SH-SY5Y (cell line): ENCODE measurements at regions not wholly inside any gene's neighbourhood (a gene's known extent, or its start where the extent isn't known, plus 50 kb on each side); places are given as distances from the start of the nearest gene placed in this dataset.

Source experiments
- GATA2 ChIP-seq: IDR thresholded peaks from 2 replicates; pipeline ENCODE4 v1.6.1; 2011; ENCODE audit warnings: mild to moderate bottlenecking, low read depth, low read length
- GATA3 ChIP-seq: IDR thresholded peaks from 2 replicates; pipeline ENCODE4 v1.6.1; 2011; ENCODE audit warnings: low read depth, mild to moderate bottlenecking, low read length, moderate library complexity

DNA sequence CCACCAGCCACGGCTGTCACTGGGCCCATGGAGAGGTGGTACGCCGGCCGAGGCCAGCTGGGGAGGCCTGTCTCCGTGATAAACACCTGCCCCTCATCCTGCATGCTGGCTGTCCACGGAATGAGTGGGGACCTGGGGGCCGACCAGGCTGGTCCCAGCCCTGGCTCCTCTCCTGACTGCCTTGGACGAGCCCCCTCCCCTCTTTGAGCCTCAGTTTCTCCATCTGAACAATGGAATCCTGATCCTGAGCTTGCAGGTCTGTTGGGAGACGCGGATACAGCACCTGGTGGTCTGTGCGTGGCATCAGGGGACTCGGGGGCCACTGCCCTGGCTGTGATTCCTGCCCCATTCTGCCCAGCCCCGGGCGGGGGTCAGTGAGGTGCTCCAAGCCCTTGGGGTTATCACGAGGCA lies 109.9 kb downstream of the MICALL2 start:
- no peak for TF ChIP-seq GATA2
- no peak for TF ChIP-seq GATA3
